IPS-11a (cell line): ENCODE measurements at regions not wholly inside any gene's neighbourhood (a gene's known extent, or its start where the extent isn't known, plus 50 kb on each side); places are given as distances from the start of the nearest gene placed in this dataset.
"Not testable (repeated sequence)": the region's sequence is repeated elsewhere in the genome, so short reads cannot be mapped to it uniquely, and the experiment has no call there.

Experiments used
- H3K4me3 ChIP-seq: one replicate; pipeline ENCODE4 v1.5.1; 2013; ENCODE audit warnings: low read depth, low read length, control low read depth

- H3K4me3 ChIP-seq, result no peak overlapping the region
Measured at GRCh38 chr10:20658158-20658557, 239.0 kb downstream of the NEBL start.

GRCh38 chr10:20656886-20657285, 240.2 kb downstream of the NEBL start:
- no peak overlapping the region for H3K4me3 ChIP-seq

- H3K4me3 ChIP-seq, result not testable (repeated sequence)
Measured at GRCh38 chr10:20652424-20652823, 244.7 kb downstream of the NEBL start.

- H3K4me3 ChIP-seq, result no peak overlapping the region
Measured at GRCh38 chr10:20648263-20648874, 248.7 kb downstream of the NEBL start.

GRCh38 chr10:20647756-20648155, 249.4 kb downstream of the NEBL start:
- H3K4me3 ChIP-seq, result no peak overlapping the region

GRCh38 chr10:20644421-20644820, 252.7 kb downstream of the NEBL start:
- H3K4me3 ChIP-seq, result no peak overlapping the region

GRCh38 chr10:20641605-20642004, 255.5 kb downstream of the NEBL start:
- no peak overlapping the region for H3K4me3 ChIP-seq

GRCh38 chr10:20635570-20635969, 261.5 kb downstream of the NEBL start:
- H3K4me3 ChIP-seq, result no peak overlapping the region

- no peak overlapping the region for H3K4me3 ChIP-seq
Measured at GRCh38 chr10:20634839-20635238, 262.3 kb downstream of the NEBL start.

GRCh38 chr10:20633714-20634113, 263.4 kb downstream of the NEBL start:
- no peak overlapping the region for H3K4me3 ChIP-seq

- no peak overlapping the region for H3K4me3 ChIP-seq
Measured at GRCh38 chr10:20632696-20633095, 264.4 kb downstream of the NEBL start.

- H3K4me3 ChIP-seq, result no peak overlapping the region
Measured at GRCh38 chr10:20631229-20631628, 265.9 kb downstream of the NEBL start.

- no peak overlapping the region for H3K4me3 ChIP-seq
Measured at GRCh38 chr10:20630092-20630643, 266.9 kb downstream of the NEBL start.

- no peak overlapping the region for H3K4me3 ChIP-seq
Measured at GRCh38 chr10:20627946-20628507, 269.1 kb downstream of the NEBL start.

- H3K4me3 ChIP-seq, result no peak overlapping the region
Measured at GRCh38 chr10:20627087-20627486, 270.0 kb downstream of the NEBL start.

- H3K4me3 ChIP-seq, result no peak overlapping the region
Measured at GRCh38 chr10:20625868-20626267, 271.2 kb downstream of the NEBL start.

GRCh38 chr10:20624642-20625041, 272.5 kb downstream of the NEBL start:
- H3K4me3 ChIP-seq, result no peak overlapping the region

GRCh38 chr10:20623546-20623945, 273.6 kb downstream of the NEBL start:
- no peak overlapping the region for H3K4me3 ChIP-seq

- H3K4me3 ChIP-seq, result no peak overlapping the region
Measured at GRCh38 chr10:20622531-20623211, 274.4 kb downstream of the NEBL start.

- no peak overlapping the region for H3K4me3 ChIP-seq
Measured at GRCh38 chr10:20620981-20621380, 276.1 kb downstream of the NEBL start.

- no peak overlapping the region for H3K4me3 ChIP-seq
Measured at GRCh38 chr10:20618011-20618547, 279.0 kb downstream of the NEBL start.
